GM18511 (cell line): ENCODE measurements at regions not wholly inside any gene's neighbourhood (a gene's known extent, or its start where the extent isn't known, plus 50 kb on each side); places are given as distances from the start of the nearest gene placed in this dataset.

ENCODE experiments used
- ATAC-seq: cut with Tn5 transposase; IDR thresholded peaks from one replicate; pipeline ENCODE4 v1.9.1; 2021; ENCODE audit warnings: mild to moderate bottlenecking, moderate library complexity; ENCODE audit not compliant: unreplicated experiment

DNA sequence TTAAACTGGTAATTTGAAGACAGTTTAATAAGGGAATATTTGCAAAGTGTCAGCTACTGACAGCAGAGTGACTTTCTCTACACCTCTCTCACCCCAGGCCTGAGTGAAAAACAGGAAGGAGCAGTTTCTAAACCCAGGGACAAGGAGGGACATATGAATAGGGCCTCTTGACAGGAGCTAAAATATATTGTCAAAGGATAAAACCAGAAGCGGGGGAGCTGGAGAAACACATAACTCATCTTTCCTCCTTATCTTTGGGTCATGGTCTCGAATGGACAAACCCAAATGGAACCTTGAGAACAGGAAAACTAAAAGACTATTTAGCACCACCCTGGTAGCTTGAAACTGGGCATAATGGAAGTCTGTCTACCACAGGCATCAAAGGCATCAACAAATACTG lies 197.5 kb upstream of the FOXA2 start:
- ATAC-seq: no peak

DNA sequence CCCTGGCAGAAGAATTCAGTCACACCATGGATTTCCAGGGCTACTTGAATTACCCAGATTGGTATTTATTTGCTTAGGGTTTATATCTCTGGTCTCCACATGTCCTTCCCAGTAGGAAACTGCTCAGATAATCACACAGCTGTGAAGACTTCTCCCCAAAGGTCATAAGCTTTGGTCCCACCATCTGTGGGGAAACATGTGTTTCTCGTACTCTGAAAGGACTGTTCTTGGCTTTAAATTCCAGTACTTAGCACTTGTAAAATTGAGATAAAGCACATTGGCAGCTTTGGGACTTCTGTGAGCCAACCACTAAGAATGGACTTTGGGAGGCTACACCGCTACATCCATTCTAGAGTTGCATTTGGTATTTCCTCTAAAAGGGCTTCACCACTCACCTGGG lies 205.3 kb upstream of the FOXA2 start:
- no peak for ATAC-seq

DNA sequence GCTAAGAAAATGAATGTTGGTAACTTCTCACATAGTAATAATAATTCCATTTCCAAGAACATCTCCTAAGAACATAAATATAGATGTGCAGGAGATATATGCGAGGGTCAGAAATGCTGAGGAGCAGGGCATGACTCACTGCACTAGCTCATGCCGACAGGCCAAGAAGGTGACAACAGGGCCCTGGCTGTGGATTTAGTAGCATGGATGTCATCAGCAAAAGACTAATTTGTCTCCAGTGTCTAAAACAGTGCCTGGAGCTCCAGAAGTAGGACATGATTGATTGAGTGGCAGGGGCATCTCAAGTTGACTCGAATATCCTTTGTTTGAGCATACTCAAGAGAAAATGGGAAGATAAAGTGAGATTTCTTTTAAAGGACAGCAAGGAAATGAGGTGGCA lies 207.0 kb upstream of the FOXA2 start:
- no peak for ATAC-seq

DNA sequence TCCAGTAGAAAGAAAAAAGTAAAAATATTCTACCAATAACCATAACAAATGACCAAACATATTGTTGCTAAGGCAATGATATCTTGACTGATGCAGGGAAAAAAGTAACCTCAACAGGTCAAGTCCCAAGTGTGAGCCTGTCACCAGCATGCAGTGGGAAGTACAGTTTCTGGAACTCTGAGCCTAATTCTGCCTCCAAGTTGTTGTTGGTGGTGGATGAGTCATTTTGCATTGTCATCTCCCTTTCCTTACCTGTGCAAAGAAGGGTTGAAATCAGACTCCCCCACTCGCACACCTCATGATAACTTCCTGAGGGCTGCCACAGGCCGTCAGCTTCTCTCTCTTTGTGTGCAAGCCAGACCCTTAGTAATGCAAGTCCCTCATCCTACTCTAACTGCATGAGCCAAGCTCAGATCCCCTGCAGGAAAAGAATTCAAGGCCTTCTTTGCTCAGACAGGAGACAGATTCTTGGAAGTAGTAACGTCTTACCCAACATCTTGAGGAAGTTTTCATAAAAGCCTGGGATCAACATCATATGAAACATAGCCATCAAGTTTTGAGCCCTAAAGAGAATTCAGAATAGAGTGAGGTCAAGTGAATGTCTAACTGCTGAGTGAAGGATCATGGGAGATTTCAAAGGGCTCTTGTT lies 207.6 kb upstream of the FOXA2 start:
- no peak for ATAC-seq

DNA sequence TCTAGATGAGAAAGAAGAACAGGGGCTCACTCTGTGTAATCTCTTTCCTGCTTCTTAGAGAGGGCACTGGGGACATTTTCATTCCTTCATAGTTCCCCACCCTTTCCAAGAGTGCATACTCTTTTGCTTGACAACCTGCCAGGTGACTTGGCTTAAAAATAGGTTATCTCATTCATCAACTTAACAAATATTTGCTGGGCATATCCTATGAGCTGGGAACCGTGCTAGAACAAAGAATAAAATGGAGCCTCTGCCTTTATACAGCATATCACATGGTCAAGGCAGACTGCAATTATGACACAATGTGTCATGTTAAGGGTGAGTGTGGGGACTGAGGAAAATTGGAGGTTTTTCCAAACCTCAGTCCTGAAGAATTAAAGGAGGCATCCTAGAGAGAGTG lies 209.8 kb upstream of the FOXA2 start:
- no peak for ATAC-seq

DNA sequence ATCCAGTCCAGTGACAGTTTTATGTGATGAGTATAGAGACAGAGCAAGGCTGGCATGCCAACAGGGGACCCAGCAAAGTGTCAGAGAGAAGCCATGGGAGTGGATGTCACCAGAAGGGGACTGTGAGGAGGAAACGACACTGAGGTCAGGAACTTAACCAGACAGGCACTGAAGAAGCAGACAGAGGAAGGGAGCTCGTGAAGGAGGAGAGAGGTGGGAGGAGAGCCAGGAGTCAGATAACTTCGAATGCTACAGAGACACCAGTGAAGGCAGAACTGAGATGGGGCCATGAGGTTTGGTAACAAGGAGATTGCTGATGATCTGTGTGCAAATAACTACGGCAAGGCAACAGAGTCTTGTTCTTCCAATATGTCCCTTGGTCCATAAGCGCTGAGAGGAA lies 211.1 kb upstream of the FOXA2 start:
- no peak for ATAC-seq

DNA sequence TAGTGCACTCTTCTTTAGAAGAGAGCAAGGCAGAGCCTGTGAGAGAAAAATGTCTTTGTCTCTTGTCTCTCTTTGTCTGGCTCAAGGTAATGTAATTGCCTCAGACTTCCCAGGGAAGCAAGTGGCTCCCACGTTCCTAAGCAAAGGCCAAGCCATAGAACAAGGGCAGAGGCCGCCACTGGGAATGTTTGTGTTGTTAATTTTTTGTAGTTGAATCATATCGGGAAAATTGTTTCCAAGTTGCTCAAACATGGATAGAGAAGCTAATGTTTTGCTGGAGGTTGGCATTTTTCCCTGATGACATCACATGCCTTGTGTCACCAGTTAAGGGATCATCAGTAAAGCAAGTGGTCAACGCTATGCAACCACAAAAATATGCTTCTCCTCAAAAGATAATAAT lies 211.5 kb upstream of the FOXA2 start:
- ATAC-seq: no peak

DNA sequence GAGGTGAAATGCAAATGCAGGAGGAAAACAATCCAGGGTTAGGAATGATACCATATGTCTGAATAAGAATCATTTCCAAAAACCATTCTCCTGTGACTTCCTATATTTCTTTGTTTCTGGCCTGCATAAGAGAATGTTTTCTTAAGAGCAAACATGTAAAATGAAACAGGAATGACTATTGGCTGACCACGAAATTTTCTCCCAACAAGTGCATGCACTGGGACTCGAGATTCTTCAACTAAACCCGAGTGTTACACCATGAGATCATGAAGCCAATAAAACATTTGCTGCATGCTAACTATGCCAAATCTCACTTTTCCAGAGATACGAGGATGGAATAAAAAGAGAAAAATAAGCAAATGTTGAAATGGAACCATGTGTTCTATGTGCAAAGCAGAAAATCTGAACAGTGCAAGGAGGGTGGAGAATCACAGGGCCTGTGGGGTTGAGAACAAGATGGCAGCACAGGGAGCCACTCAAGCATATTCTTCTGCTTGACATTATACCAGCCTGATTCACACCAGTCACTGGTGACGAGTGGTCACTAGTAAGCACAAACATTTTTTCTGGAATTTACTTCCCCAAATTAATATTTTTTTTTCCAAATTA lies 212.2 kb upstream of the FOXA2 start:
- no peak for ATAC-seq

DNA sequence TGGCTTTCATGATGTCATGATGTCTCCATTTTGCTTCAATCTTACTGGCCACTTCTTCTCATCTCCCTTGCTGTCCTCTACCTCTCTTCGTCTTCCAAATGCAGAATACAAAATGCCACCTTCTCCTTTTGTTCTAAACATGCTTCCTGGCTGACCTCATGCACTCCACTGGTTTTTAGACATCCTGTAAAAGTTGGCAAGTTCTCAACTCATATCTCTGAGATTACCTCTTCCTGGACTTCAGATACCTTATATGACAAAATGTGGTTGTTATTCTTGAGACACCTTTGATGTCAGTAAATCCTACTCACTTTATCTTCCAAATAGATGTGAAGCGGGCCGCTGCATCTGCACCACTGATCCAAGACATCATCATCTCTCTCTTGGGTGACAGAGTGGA lies 212.7 kb upstream of the FOXA2 start:
- no peak for ATAC-seq

DNA sequence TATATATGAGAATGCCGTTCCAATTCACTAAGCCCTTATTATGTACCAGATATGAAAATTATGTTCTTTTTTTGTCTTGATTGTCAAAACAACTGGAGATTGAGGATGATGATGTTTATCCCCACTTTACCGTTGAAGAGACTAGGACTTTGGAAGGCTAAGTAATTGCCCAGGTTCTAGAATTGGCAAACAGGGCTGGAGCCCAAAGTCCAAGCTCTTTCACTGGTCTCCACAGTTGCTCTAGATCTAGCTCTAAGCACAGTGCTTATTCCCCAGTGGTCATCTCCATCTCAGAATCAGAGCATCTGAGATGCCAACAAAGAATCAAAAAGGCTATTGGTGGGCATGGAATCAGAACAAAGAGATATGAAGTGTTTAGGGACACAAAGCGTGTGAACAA lies 215.3 kb upstream of the FOXA2 start:
- ATAC-seq: no peak

DNA sequence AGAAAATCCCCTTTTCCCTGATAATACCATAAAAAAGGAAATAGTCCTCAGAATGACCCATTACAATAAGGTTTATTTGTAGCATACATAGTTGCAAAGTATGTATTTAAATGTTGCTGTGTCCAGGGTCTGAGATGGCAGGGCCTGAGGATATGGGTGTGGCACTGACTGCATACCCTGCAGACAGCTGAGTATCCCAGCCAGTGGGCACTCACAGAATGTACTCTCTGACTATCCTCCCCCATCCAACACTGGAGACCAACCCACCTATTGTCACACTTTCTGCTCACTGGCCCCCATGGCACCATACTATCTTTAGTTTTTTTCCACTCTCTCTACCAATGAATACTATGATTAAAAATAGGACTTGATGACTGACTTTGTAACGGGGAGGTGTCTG lies 215.8 kb upstream of the FOXA2 start:
- ATAC-seq: no peak

DNA sequence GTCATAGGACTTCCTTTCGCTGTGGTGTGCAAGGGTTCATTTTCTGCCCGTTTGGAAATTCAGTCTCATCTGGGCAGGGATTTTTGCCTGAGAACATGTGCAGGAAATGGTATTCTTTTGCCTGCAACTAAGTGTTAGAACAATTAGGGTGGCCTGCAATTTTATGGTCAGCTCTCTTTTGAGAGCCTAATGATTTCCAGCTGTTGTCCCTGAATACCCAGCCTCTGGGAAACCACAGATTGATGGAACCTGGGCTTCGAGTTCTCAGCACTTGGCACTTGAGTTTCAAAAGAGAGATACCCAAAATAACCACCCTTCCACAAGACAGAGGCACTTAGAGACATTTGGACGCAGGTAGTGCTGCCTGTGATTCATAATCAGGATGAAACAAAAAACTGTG lies 217.2 kb upstream of the FOXA2 start:
- no peak for ATAC-seq

DNA sequence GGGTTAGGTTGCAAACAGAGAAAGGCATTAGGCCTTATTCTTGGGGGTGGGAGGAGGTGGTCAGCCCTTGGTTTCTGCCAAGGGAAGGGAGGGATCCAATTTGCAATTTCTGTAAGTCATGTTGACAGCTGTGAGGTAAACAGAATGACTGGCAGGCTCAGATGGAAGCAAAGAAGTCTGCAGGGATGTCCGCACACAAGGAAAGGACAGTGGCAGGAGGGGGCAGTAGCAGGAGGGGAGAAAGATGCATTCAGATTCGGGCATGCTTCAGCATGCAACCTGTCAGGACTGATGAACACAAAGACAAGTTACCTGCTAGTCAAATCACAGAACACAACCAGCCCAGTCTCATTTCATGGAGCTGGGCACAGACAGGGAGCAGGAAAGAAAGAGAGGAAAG lies 217.9 kb upstream of the FOXA2 start:
- ATAC-seq: no peak

DNA sequence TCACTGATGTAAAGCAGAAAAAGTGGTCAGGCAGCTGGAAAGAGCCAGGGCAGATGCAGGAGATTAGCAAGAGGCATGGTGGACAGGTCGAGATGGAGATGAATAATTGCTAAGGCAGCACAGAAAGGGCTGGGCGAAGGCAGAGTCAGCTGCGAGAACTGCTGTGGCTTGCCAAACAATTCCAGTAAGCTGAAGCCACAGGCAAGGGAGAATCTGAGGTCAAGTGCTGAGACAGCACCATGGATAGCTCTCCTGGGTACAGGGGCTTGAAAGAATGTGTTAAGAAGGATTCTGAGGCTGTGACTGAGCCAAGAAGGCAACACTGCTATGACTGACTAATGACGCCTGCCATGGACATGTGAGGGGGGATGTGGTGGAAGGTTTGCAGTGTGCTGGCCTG lies 220.8 kb upstream of the FOXA2 start:
- no peak for ATAC-seq

DNA sequence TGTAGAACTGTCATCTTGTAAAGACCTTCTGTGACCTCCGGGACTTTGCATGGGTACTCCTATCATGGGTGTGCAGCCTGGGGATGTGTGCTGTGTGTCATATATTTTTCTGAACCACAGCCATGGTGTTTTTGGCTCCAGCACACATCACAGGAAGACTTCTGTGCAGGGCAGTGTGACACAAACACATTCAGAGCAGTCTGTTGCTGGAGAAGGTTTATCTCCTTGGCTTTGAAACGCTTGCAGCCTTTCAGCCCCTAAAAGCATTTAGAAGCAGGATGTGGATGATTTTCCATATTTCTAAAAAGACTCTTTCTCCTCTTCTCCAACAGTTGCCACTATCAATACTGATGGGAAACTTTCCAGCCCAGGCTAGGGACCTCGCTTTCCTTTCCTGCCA lies 221.6 kb upstream of the FOXA2 start:
- ATAC-seq: no peak

DNA sequence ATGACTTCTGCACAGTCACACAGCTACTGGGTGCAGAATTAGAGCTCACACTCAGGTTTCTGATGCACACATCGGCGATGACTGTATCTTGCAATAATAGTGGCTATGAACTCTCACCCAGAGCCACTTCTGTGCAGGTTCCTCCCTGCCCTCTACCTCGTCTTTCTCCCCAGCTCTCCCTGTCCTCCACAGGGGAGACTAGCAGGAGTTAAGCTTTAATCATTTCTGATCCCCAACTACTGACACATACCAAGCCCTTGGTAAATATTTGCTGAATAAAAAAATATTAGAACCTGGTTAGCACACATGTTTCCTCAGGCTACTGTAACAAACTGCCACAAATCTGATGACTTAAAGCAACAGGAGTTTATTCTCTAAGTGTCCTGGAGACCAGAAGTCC lies 222.7 kb upstream of the FOXA2 start:
- no peak for ATAC-seq

DNA sequence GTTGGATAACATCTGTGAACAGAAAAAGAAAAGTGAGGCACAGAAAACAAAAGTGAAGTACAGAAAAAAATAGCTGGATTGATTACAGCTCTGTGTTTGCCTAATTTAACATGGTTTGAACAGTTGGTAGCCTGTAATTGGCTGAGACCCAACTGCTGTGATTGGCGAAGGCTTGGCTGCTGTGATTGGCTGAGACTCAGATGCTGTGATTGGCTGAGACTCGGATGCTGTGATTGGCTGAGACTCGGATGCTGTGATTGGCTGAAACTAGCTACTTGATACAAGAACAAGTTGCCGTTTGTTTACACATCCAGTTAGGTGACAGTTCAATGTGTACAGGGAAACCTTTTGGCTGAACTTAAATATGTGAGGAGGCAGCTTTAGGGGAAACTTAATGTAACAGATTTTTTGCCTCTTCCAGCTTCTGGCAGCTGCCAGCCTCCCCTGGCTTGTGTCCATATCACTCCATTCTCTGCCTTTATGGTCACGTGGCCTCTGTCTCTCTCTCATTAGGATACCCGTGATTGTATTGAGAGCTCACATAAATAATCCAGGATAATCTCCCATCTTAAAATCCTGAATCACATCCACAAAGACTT lies 223.4 kb upstream of the FOXA2 start:
- ATAC-seq: no peak

DNA sequence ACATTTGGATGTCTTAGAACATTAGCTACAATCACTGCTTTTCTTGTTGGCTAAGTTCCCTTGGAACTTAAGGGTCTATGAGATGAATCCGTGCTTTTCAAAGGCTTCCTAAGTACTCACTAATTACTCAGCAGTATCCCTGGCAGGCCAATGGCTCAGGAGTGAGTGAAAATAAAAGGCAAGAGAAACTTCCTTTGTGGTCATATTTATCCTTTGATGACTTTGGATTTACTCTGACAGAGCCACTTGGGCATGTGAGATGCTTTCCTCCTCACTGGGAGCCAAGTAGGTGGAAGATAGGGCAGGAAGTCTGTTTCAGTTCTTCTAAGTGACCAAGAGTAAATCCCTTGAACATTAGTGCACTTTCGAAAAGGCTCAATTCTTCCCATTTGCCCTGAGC lies 224.3 kb upstream of the FOXA2 start:
- ATAC-seq: no peak

DNA sequence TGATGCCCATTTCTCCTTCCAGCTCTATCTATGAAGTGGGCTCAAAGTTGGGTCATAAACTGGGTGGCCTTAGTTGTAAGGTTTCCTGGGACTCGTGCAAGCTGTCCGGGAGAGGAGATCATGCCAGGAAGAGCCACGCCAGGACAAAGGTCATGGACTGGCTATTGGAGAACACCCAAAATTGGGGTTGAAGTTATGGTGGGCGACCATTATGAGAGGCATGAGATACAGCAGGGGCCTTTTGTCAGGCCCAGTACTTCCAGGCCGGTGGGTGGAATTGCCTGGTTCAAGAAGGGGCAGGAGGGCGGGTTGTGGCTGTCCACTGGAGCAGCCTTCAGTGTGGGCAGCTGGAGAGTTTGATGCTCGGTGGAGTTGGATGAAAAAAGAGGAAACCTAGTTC lies 225.1 kb upstream of the SSTR4 start:
- no peak for ATAC-seq

DNA sequence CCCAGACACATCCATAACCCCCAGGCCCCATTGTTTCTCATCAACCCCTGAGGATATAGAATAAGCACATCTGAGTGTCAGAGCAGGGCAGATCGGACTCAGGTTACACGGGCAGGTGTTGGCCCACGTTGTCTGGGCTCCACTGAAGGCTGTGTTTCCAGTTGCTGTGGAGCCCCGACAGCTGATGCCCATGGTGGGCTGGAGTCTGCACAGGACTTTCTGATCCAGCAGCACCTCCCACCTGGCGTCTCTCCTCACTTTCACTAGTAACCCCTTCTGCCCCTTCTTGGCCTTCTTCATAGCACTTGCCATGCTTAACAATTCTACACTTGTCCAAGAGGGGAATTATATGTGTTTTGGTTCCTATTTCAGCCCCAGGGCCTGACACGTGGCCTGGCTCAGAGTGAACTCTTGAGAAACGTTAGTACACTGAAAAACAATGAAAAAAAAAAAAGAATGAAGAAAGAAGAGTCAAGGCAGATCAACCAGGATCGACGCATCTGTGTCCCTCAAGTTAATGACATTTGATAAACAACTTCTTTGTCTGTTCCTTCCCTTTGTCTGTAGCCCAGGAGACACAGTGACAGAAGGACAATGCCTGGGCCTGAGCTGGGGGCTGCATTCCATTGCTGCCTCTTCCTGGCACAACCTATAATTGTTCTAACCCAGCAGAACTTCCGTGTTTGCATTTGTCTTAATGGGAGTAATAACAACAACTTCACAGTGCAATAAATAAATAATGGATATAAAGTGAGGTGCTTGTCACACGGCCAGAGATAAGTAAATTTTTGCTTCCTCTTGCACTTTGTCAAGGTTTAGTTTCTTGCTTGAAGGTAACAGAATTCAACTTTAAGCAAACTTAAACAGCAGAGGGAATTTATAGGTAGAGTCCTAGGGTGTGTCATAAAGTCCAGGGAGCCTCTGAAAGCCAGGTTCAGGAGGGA lies 224.2 kb upstream of the SSTR4 start:
- no peak for ATAC-seq

DNA sequence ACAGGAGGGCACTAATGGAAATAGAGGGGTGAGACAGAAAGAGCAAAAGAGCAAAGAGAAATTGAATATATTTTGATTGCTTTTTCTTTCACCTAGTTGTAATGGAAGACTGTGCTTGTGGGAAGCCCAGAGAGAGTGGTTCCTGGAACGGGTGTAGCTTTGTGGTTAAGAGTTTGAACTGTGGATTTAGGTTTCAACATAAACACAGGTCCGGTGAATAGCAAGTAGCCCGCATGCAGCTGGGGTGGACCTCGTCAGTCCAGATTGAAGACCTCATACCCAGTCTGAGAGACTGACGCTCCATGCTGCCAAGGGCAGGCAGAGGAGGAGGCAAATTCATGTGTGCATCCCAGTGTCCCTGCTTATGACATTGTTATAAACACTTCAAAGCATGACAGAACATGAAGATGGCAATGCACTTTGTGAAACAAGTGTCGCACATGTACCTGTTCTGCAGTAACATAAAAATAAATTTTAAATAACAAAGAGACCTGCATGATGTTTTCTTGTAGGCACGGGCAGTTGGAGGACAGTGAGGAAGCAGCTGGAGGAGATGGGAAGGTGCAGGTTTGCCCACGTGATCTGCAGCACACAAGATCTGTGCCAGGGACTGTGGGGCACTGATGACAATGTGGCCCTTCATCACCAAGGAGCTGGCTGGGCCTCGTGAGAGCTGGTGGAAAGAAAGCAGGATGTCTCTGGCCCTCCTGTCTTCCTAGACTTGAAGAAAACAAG lies 220.5 kb upstream of the SSTR4 start:
- no peak for ATAC-seq
